Omental fat pad (tissue), 3 donors: ENCODE measurements at regions not wholly inside any gene's neighbourhood (a gene's known extent, or its start where the extent isn't known, plus 50 kb on each side); places are given as distances from the start of the nearest gene placed in this dataset.
"Not testable (repeated sequence)": the region's sequence is repeated elsewhere in the genome, so short reads cannot be mapped to it uniquely, and the experiment has no call there.

ENCODE experiments used
- ATAC-seq: fragments of 150-250 bp; one replicate; pipeline ENCODE4 v1.9.1; 2016; ENCODE audit warnings: mild to moderate bottlenecking, moderate library complexity; ENCODE audit not compliant: low FRiP score
- DNase-seq: peaks from one replicate; pipeline ENCODE4 v3.0.0-alpha.2; 2019; ENCODE audit warnings: low spot score
- TF ChIP-seq, protein P1 (sequence below), 3 donors: fragments of 450-650 bp; IDR thresholded peaks; one replicate each; pipeline ENCODE4 v1.5.1; 2016 to 2017; ENCODE audit warnings: antibody characterized with exemption in 3 of 3, mild to moderate bottlenecking in 3 of 3, moderate library complexity in 2 of 3

DNA sequence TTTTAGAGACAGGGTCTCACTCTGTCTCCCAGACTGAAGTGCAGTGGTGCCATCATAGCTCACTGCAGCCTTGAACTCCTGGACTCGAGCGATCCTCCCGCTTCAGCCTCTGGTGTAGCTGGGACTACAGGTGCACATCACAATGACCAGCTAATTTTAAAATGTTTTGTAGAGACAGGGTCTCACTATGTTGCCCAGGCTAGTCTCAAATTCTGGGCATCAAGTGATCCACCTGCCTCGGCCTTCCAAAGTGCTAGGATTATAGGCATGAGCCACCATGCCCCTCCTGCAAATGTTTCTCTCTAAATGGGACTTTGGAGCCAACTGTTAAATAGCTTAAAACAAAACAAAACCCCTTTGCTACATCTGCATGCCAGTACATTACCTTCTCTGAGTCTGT is 82.2 kb upstream of the BRD7 start:
- TF ChIP-seq, protein P1, sequence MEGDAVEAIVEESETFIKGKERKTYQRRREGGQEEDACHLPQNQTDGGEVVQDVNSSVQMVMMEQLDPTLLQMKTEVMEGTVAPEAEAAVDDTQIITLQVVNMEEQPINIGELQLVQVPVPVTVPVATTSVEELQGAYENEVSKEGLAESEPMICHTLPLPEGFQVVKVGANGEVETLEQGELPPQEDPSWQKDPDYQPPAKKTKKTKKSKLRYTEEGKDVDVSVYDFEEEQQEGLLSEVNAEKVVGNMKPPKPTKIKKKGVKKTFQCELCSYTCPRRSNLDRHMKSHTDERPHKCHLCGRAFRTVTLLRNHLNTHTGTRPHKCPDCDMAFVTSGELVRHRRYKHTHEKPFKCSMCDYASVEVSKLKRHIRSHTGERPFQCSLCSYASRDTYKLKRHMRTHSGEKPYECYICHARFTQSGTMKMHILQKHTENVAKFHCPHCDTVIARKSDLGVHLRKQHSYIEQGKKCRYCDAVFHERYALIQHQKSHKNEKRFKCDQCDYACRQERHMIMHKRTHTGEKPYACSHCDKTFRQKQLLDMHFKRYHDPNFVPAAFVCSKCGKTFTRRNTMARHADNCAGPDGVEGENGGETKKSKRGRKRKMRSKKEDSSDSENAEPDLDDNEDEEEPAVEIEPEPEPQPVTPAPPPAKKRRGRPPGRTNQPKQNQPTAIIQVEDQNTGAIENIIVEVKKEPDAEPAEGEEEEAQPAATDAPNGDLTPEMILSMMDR (IDR thresholded peaks at IDR 0.05) = no peak
- ATAC-seq = no peak
- DNase-seq = no peak

DNA sequence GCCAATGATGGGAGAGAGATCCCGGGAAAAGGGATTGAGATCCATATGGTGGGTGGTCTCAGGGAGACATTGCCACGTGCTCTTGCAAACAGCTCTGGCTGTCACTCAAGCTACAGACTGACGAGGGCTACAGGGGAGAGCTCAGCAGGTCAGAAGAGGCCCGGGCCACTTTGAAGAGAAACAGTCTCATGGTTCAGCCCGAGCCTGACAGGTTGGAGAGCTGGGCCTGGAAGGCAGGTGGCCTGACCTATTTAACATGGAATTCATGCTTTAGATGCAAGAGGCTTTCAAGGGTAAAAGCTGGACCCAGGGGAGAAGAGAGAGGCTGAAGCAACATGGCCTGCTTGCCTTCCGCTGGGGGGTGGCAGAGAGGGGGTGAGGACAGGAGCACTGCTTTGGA is 81.0 kb upstream of the BRD7 start:
- DNase-seq = no peak
- no peak for ATAC-seq
- TF ChIP-seq, protein P1 (IDR thresholded peaks at IDR 0.05) = no peak

DNA sequence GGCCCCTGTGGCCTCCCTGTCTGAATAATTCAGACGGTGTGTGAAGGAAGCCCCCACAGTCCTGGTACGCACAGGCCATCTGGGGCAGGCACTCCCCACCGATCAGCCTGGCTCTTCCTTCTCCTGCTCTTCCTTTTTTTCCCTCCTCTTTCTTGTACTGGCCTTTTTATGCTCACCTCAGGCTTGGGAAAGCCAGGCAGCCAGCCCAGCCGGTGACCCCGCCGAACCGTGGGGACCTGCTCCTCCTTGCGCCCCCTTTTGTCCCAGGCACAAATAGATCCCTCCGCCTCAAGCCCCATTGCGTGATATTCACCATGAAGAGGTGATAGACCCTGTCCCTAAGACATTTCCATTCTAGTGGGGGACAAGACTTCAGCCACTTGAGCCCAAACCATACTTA is 80.2 kb upstream of the BRD7 start:
- TF ChIP-seq, protein P1 (IDR thresholded peaks at IDR 0.05) = no peak
- no peak for ATAC-seq
- no peak for DNase-seq

DNA sequence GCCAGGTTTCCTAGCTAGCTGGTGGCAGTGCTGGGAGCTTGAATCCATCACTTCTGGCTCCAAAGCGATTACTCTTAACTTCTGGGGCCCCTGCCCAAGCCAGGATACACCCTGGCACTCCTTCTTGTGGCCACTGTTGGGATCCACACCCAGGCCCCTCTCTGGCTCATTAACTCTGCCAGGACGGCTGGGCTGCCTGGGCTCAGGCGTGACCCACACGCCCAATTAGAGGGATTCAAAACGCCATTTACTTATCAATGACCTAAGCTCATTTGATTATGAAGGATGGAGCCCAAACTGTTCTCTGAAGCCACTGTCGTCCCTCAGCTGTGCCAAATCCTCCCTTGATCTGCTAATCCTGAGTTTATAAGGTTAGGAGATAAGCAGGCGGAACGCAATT is 79.7 kb upstream of the BRD7 start:
- ATAC-seq = no peak
- no peak for DNase-seq
- TF ChIP-seq, protein P1 (IDR thresholded peaks at IDR 0.05) = no peak

DNA sequence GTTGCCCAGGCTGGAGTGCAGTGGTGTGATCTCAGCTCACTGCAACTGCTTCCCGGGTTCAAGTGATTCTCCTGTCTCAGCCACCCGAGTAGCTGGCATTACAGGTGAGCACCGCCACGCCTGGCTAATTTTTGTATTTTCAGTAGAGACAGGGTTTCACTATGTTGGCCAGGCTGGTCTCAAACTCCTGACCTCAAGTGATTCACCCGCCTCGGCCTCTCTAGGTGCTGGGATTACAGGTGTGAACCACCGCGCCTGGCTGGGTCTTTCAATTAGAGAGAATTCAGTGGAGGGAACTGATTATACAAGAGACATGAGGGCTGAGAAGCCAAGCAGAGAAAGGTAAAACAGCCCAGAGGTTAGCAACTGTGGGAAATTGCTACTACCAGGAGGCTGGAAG is 78.6 kb upstream of the BRD7 start:
- DNase-seq, ATAC-seq: not testable (repeated sequence)

DNA sequence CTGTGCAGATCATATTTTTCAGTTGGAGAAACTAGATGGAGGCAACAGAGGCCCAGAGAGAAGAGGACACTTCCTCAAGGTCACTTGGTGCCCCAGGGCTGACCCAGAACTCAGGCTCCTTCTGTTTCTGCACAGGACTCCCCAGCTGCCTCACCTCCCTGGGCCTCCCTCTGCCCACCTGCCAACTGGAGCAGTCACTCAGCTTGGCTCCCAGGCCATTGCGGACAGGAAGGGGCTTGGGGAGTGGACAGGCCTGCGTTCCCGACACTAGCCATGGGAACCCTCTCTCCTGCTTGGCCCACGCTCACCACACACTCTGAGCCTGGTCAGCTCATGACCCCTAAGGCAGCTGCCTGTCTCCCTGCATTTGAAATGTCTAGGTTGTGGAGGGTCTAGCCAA is 78.1 kb upstream of the BRD7 start:
- DNase-seq (no peak), ATAC-seq (no peak)
- TF ChIP-seq, protein P1 (IDR thresholded peaks at IDR 0.05) = no peak

DNA sequence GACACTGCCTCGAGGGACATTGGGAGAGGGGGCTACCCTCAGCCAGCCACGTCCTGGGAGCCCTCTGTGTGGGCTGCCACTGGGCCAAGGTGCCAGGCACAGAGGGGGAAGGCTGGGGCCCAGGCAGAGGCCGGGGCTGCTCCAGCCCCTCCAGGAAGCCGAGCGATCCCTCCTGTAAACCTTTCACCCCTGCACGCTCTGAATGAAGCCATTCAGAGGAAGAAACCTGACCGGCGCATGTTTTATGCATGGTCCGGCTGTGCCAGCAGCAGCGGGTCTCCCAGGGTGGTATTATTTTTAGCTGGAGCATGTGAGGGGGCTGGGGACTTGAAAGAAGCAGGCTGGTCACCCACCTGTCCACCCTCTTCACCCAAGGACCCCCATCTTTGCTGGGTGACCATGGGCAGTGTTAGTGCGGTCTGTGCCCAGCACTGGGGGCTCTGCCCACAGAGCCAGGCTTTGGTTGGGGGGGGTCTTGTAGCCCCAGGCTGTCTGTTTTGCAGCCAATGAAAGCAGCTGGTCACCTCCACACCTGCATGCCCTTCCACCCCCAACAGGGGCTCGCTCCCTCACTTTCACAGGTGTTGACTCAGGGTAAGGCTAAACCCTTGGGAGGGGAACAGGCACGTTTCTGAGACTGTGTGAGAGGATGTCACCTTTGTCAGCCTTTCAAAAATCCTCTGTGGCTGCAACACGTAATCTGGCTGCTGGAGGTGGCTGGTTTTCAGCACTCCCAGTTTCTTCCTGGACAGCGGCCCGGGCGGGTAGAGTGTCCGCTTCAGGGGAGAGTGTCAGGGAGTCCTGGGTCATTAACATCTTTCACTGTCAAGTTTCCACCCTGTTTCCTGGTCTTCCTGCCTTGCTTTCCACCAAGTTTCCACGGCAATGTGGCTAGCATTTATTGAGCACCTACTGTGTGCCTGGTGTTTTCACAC is 77.1 kb upstream of the BRD7 start:
- ATAC-seq (no peak), DNase-seq (no peak)
- TF ChIP-seq, protein P1 (IDR thresholded peaks at IDR 0.05) = no peak
